Sigmoid colon (tissue), 6 donors: ENCODE measurements at regions not wholly inside any gene's neighbourhood (a gene's known extent, or its start where the extent isn't known, plus 50 kb on each side); places are given as distances from the start of the nearest gene placed in this dataset.

ENCODE experiments used
- DNase-seq: peaks from one replicate; pipeline ENCODE4 v3.0.0-alpha.2; 2019
- H3K27ac ChIP-seq, 4 donors: fragments of 200-600 bp; sonication (generic); one replicate each; pipeline ENCODE4 v1.5.1; 2016 to 2019; ENCODE audit warnings: mild to moderate bottlenecking in 1 of 4
- H3K27me3 ChIP-seq, 3 donors: fragments of 200-600 bp; sonication (generic); one replicate each; pipeline ENCODE4 v1.5.1; 2019; ENCODE audit warnings: mild to moderate bottlenecking in 1 of 3
- H3K36me3 ChIP-seq, 4 donors: fragments of 200-600 bp; sonication (generic); one replicate each; pipeline ENCODE4 v1.5.1; 2016 to 2019
- H3K4me1 ChIP-seq, 4 donors: fragments of 200-600 bp; sonication (generic); one replicate each; pipeline ENCODE4 v1.5.1; 2017 to 2019
- H3K4me3 ChIP-seq, 4 donors: fragments of 200-600 bp; sonication (generic); one replicate each; pipeline ENCODE4 v1.5.1; 2017 to 2019; ENCODE audit warnings: mild to moderate bottlenecking in 2 of 4, moderate library complexity in 1 of 4
- H3K9me3 ChIP-seq, 4 donors: fragments of 200-600 bp in 3 of 4; sonication (generic) in 3 of 4; one replicate each; pipeline versions ENCODE4 v1.5.1 to v1.6.1; 2013 to 2019
- CTCF ChIP-seq, 4 experiments: fragments of 450-650 bp in 3 of 4; fragments of 200-600 bp in 1 of 4; IDR thresholded peaks; one replicate each; pipeline ENCODE4 v1.5.1; 2016 to 2019; ENCODE audit warnings: antibody characterized with exemption in 4 of 4, mild to moderate bottlenecking in 3 of 4, moderate library complexity in 2 of 4
- EP300 ChIP-seq, 4 donors: sonication (generic); formaldehyde crosslinking; IDR thresholded peaks; one replicate each; pipeline ENCODE4 v1.6.1; 2017; ENCODE audit warnings: antibody characterized with exemption in 4 of 4
- POLR2A ChIP-seq, 2 donors: fragments of 450-650 bp; IDR thresholded peaks; one replicate each; pipeline ENCODE4 v1.6.1; 2016; ENCODE audit warnings: antibody characterized with exemption in 2 of 2, mild to moderate bottlenecking in 2 of 2, moderate library complexity in 2 of 2
- POLR2AphosphoS5 ChIP-seq, 4 donors: sonication (generic); formaldehyde crosslinking; IDR thresholded peaks; one replicate each; pipeline ENCODE4 v1.6.1; 2017; ENCODE audit warnings: antibody characterized with exemption in 4 of 4
- WGBS, 2 donors: extraction: QIAGEN DNeasy Blood & Tissue Kit; methylation state at CpG; one replicate each; pipeline ENCODE4 v1.1.7; 2013; 5-methylcytosine and 5-hydroxymethylcytosine counted together
- intact Hi-C: fragments of 100-400 bp; cut with DNase I; formaldehyde crosslinking; loops from one replicate; pipeline ENCODE4 v1.15.1; 2023
- donor health status: healthy with polysubstance abuse.
- donor health status: healthy.

- TF ChIP-seq CTCF (IDR thresholded peaks at IDR 0.05) (no peak), POLR2A (IDR thresholded peaks at IDR 0.05) (no peak), POLR2AphosphoS5 (IDR thresholded peaks at IDR 0.05) (no peak), EP300 (IDR thresholded peaks at IDR 0.05) (no peak)
- H3K4me3 ChIP-seq, result no peak overlapping the region
Measured at GRCh38 chr1:104624538-104624937, 874.8 kb downstream of the AMY1C start.

GRCh38 chr1:104629589-104629988 lies 879.9 kb downstream of the AMY1C start:
- DNase-seq, result no peak
- no peak overlapping the region for H3K4me3 ChIP-seq
- WGBS, 2 donors, result 17 to 27% methylated on average over 1 of the region's 1 CpG
- H3K36me3 ChIP-seq, result no peaks in the 10 kb centered on the region
- H3K9me3 ChIP-seq, result no peaks in the 10 kb centered on the region
- peaks cover 0 to 27% (median 11%) of the 10 kb centered on the region in 4 donors for H3K4me1 ChIP-seq
- no peak overlapping the region for H3K27ac ChIP-seq
- intact Hi-C loops, result no loop called here
- no peaks in the 10 kb centered on the region for H3K27me3 ChIP-seq
- no peak for TF ChIP-seq EP300 (IDR thresholded peaks at IDR 0.05)
- no peak for TF ChIP-seq CTCF (IDR thresholded peaks at IDR 0.05)
- TF ChIP-seq POLR2A (IDR thresholded peaks at IDR 0.05), result no peak
- TF ChIP-seq POLR2AphosphoS5 (IDR thresholded peaks at IDR 0.05), result no peak

More at GRCh38 chr1:104624538-104624937, 874.8 kb downstream of the AMY1C start:
- no peak for DNase-seq
- Histone ChIP-seq H3K27me3 (no peaks in the 10 kb centered on the region), H3K9me3 (no peaks in the 10 kb centered on the region), H3K27ac (no peak overlapping the region), H3K36me3 (no peaks in the 10 kb centered on the region), H3K4me1 (peaks cover 0 to 14% (median 0%) of the 10 kb centered on the region in 4 donors)
- WGBS, 2 donors, result 84 to 86% methylated on average over 1 of the region's 1 CpG
- intact Hi-C loops, result no loop called here

- 48 to 63% methylated on average over 5 of the region's 5 CpGs for WGBS, 2 donors
- H3K27ac ChIP-seq, result peak overlapping the region in 2 of 4 donors; percentile 12 to 38
- DNase-seq, result no peak
- no peak overlapping the region for H3K4me3 ChIP-seq
- no peaks in the 10 kb centered on the region for H3K27me3 ChIP-seq
- H3K4me1 ChIP-seq, result peaks cover 0 to 27% (median 11%) of the 10 kb centered on the region in 4 donors
- no peaks in the 10 kb centered on the region for H3K36me3 ChIP-seq
- no peak for TF ChIP-seq POLR2A (IDR thresholded peaks at IDR 0.05)
- no peak for TF ChIP-seq CTCF (IDR thresholded peaks at IDR 0.05)
- TF ChIP-seq POLR2AphosphoS5 (IDR thresholded peaks at IDR 0.05), result peak in 2 of 4 donors; percentile 26 to 58
- intact Hi-C loops, result no loop called here
- H3K9me3 ChIP-seq, result no peaks in the 10 kb centered on the region
Measured at GRCh38 chr1:104630567-104631149, 881.0 kb downstream of the AMY1C start.

- intact Hi-C loops, result no loop called here
- DNase-seq, result no peak
- TF ChIP-seq POLR2AphosphoS5 (IDR thresholded peaks at IDR 0.05), result no peak
- TF ChIP-seq CTCF (IDR thresholded peaks at IDR 0.05), result no peak
- TF ChIP-seq POLR2A (IDR thresholded peaks at IDR 0.05), result no peak
- no peak for TF ChIP-seq EP300 (IDR thresholded peaks at IDR 0.05)
Measured at GRCh38 chr1:104636581-104636980, 886.9 kb downstream of the AMY1C start.

GRCh38 chr1:104646233-104646632 lies 896.5 kb downstream of the AMY1C start:
- Histone ChIP-seq H3K4me1 (peaks cover 0 to 22% (median 3%) of the 10 kb centered on the region in 4 donors), H3K27me3 (no peaks in the 10 kb centered on the region), H3K9me3 (no peaks in the 10 kb centered on the region), H3K27ac (no peak overlapping the region), H3K4me3 (no peak overlapping the region), H3K36me3 (no peaks in the 10 kb centered on the region)
- intact Hi-C loops, result no loop called here
- TF ChIP-seq EP300 (IDR thresholded peaks at IDR 0.05) (no peak), POLR2A (IDR thresholded peaks at IDR 0.05) (no peak), POLR2AphosphoS5 (IDR thresholded peaks at IDR 0.05) (no peak), CTCF (IDR thresholded peaks at IDR 0.05) (no peak)
- no peak for DNase-seq

More at GRCh38 chr1:104636581-104636980, 886.9 kb downstream of the AMY1C start:
- peaks cover 0 to 8% (median 0%) of the 10 kb centered on the region in 4 donors for H3K4me1 ChIP-seq
- H3K27me3 ChIP-seq, result no peaks in the 10 kb centered on the region
- no peak overlapping the region for H3K4me3 ChIP-seq
- H3K36me3 ChIP-seq, result no peaks in the 10 kb centered on the region
- H3K27ac ChIP-seq, result no peak overlapping the region
- no peaks in the 10 kb centered on the region for H3K9me3 ChIP-seq
